Right lung (tissue), 2 donors: ENCODE measurements at regions not wholly inside any gene's neighbourhood (a gene's known extent, or its start where the extent isn't known, plus 50 kb on each side); places are given as distances from the start of the nearest gene placed in this dataset.

ENCODE experiments used
- DNase-seq, 2 donors: peaks; one replicate each; pipeline ENCODE4 v3.0.0-alpha.2; 2013

GRCh38 chr20:56925082-56925830 lies 296.1 kb downstream of the TFAP2C start:
- no peak for DNase-seq

- no peak for DNase-seq
Measured at GRCh38 chr20:56925831-56926170, 296.7 kb downstream of the TFAP2C start.

GRCh38 chr20:56926501-56926900 lies 297.4 kb downstream of the TFAP2C start:
- DNase-seq, result no peak

GRCh38 chr20:56927127-56927526 lies 298.0 kb downstream of the TFAP2C start:
- no peak for DNase-seq

GRCh38 chr20:56928007-56928406 lies 298.9 kb downstream of the TFAP2C start:
- no peak for DNase-seq

- DNase-seq, result no peak
Measured at GRCh38 chr20:56929606-56930005, 300.5 kb downstream of the TFAP2C start.

- no peak for DNase-seq
Measured at GRCh38 chr20:56930876-56931275, 301.8 kb downstream of the TFAP2C start.

GRCh38 chr20:56932575-56933330 lies 303.6 kb downstream of the TFAP2C start:
- no peak for DNase-seq

- DNase-seq, result no peak
Measured at GRCh38 chr20:56933331-56933698, 304.2 kb downstream of the TFAP2C start.

- no peak for DNase-seq
Measured at GRCh38 chr20:56934888-56935287, 305.8 kb downstream of the TFAP2C start.

GRCh38 chr20:56940466-56940865 lies 311.4 kb downstream of the TFAP2C start:
- no peak for DNase-seq

GRCh38 chr20:56941101-56941686 lies 312.1 kb downstream of the TFAP2C start:
- no peak for DNase-seq

- DNase-seq, result no peak
Measured at GRCh38 chr20:56943946-56944945, 315.1 kb downstream of the TFAP2C start.

- DNase-seq, result no peak
Measured at GRCh38 chr20:56945057-56945456, 316.0 kb downstream of the TFAP2C start.

- no peak for DNase-seq
Measured at GRCh38 chr20:56945901-56946300, 316.8 kb downstream of the TFAP2C start.

- no peak for DNase-seq
Measured at GRCh38 chr20:56949318-56949717, 317.1 kb downstream of the BMP7 start.

- no peak for DNase-seq
Measured at GRCh38 chr20:56952258-56953047, 314.0 kb downstream of the BMP7 start.

- DNase-seq, result no peak
Measured at GRCh38 chr20:56953048-56953586, 313.3 kb downstream of the BMP7 start.

- DNase-seq, result no peak
Measured at GRCh38 chr20:56954797-56955196, 311.6 kb downstream of the BMP7 start.

GRCh38 chr20:56955680-56956079 lies 310.8 kb downstream of the BMP7 start:
- no peak for DNase-seq

- DNase-seq, result no peak
Measured at GRCh38 chr20:56956534-56956933, 309.9 kb downstream of the BMP7 start.
